Ovary (tissue), 7 donors: ENCODE measurements at regions not wholly inside any gene's neighbourhood (a gene's known extent, or its start where the extent isn't known, plus 50 kb on each side); places are given as distances from the start of the nearest gene placed in this dataset.

Source experiments
- DNase-seq, 5 donors: peaks; one replicate each; pipeline ENCODE4 v3.0.0-alpha.2; 2019 to 2020
- H3K27ac ChIP-seq, 2 donors: fragments of 200-600 bp; one replicate each; pipeline versions ENCODE4 v1.5.1 to v1.8.0; 2019 to 2022
- H3K27me3 ChIP-seq: fragments of 200-600 bp; one replicate; pipeline ENCODE4 v1.8.0; 2022
- H3K36me3 ChIP-seq: fragments of 200-600 bp; sonication (generic); one replicate; pipeline ENCODE4 v1.5.1; 2019
- H3K4me1 ChIP-seq: one replicate; pipeline ENCODE4 v1.8.1; 2013; ENCODE audit warnings: mild to moderate bottlenecking, moderate library complexity; ENCODE audit not compliant: insufficient read depth
- H3K4me3 ChIP-seq: fragments of 200-600 bp; sonication (generic); one replicate; pipeline ENCODE4 v1.5.1; 2017
- H3K9me3 ChIP-seq, 2 donors: fragments of 200-600 bp in 1 of 2; sonication (generic) in 1 of 2; one replicate each; pipeline versions ENCODE4 v1.5.1 to v1.8.1; 2013 to 2019; ENCODE audit warnings: mild to moderate bottlenecking in 1 of 2, moderate library complexity in 1 of 2
- EP300 ChIP-seq: sonication (generic); formaldehyde crosslinking; IDR thresholded peaks from one replicate; pipeline ENCODE4 v1.6.1; 2017; ENCODE audit warnings: antibody characterized with exemption
- POLR2A ChIP-seq: fragments of 450-650 bp; IDR thresholded peaks from one replicate; pipeline ENCODE4 v1.6.1; 2017; ENCODE audit warnings: antibody characterized with exemption, mild to moderate bottlenecking, moderate library complexity
- WGBS, 3 donors: extraction: QIAGEN DNeasy Blood & Tissue Kit in 1 of 3; methylation state at CpG; one replicate each; pipeline versions ENCODE4 v1.1.5 to v1.1.7; 2013 to 2017; 5-methylcytosine and 5-hydroxymethylcytosine counted together
- intact Hi-C, 4 donors: fragments of 100-400 bp; cut with DNase I; formaldehyde crosslinking; loops; one replicate each; pipeline versions ENCODE4 v1.11.0 to v1.15.1; 2022 to 2023
- TF ChIP-seq, protein P1 (sequence below), 3 donors: fragments of 450-650 bp in 2 of 3; fragments of 200-600 bp in 1 of 3; IDR thresholded peaks; one replicate each; pipeline versions ENCODE4 v1.5.1 to v1.8.0; 2016 to 2022; ENCODE audit warnings: antibody characterized with exemption in 3 of 3, mild to moderate bottlenecking in 1 of 3
- donor health status: DM: no; HTN: no; CAD: no; lungs with moderate emphysema.
- donor health status: DM: no; HTN: no; CAD: no.
- donor health status: Bipolar disorder and iron deficiency.
- donor health status: DM: no; HTN: no; CAD: no.
- donor health status: DM: yes; HTN: yes; CAD: no.

DNA sequence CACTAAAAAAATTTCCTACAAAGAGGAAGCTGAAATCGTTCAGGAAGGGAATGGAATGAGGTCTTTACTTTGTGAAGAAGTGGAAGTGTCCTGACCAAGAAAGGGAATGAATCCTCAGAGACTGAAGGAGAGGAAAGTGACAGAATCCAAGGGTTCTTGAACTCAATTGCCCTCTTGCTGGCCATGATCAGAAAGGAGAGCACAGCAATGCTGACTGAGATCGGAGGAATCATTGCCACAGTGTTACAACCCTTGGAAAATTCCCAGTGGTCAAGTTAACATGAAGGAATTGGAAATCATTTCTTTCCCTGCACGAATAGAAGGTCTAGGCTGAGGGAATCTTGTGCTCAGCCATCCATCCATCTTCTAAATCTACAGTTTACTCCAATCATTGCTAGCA lies 190.0 kb upstream of the NEIL3 start:
- H3K27me3 ChIP-seq: no peaks in the 10 kb centered on the region
- intact Hi-C loops: no loop called here
- WGBS, 3 donors: 62 to 76% (median 66%) methylated on average over 3 of the region's 3 CpGs
- TF ChIP-seq, protein P1, sequence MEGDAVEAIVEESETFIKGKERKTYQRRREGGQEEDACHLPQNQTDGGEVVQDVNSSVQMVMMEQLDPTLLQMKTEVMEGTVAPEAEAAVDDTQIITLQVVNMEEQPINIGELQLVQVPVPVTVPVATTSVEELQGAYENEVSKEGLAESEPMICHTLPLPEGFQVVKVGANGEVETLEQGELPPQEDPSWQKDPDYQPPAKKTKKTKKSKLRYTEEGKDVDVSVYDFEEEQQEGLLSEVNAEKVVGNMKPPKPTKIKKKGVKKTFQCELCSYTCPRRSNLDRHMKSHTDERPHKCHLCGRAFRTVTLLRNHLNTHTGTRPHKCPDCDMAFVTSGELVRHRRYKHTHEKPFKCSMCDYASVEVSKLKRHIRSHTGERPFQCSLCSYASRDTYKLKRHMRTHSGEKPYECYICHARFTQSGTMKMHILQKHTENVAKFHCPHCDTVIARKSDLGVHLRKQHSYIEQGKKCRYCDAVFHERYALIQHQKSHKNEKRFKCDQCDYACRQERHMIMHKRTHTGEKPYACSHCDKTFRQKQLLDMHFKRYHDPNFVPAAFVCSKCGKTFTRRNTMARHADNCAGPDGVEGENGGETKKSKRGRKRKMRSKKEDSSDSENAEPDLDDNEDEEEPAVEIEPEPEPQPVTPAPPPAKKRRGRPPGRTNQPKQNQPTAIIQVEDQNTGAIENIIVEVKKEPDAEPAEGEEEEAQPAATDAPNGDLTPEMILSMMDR (IDR thresholded peaks at IDR 0.05): no peak
- TF ChIP-seq EP300: no peak
- no peak for TF ChIP-seq POLR2A
- no peak for DNase-seq
- H3K9me3 ChIP-seq: no peaks in the 10 kb centered on the region
- no peak overlapping the region for H3K27ac ChIP-seq
- no peaks in the 10 kb centered on the region for H3K4me1 ChIP-seq
- H3K4me3 ChIP-seq: no peak overlapping the region
- no peaks in the 10 kb centered on the region for H3K36me3 ChIP-seq

DNA sequence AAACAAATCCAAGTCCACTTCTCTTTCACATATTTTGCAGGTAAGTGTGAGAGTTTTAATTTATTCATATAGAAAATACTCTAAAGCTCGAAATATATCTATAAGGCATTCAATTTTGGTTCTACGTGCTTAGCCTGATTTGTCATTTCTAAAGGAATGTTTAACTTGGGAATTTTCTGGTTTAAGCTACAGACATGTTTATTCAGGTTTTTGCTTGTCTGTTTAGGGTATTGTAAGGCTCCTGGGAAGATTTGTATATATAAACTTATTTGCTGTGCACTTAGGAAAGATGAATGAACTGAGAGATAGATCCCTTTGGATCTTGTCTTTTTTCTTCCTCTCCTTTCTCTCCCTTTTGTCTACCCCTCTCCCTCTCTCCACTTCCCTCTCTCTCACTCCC lies 185.9 kb upstream of the NEIL3 start:
- no peaks in the 10 kb centered on the region for H3K36me3 ChIP-seq
- 91 to 94% (median 93%) methylated on average over 2 of the region's 2 CpGs for WGBS, 3 donors
- TF ChIP-seq, protein P1 (IDR thresholded peaks at IDR 0.05): no peak
- TF ChIP-seq POLR2A: no peak
- TF ChIP-seq EP300: no peak
- no peaks in the 10 kb centered on the region for H3K9me3 ChIP-seq
- no peaks in the 10 kb centered on the region for H3K27me3 ChIP-seq
- DNase-seq: no peak
- no peak overlapping the region for H3K27ac ChIP-seq
- intact Hi-C loops: no loop called here
- H3K4me1 ChIP-seq: no peaks in the 10 kb centered on the region
- no peak overlapping the region for H3K4me3 ChIP-seq

DNA sequence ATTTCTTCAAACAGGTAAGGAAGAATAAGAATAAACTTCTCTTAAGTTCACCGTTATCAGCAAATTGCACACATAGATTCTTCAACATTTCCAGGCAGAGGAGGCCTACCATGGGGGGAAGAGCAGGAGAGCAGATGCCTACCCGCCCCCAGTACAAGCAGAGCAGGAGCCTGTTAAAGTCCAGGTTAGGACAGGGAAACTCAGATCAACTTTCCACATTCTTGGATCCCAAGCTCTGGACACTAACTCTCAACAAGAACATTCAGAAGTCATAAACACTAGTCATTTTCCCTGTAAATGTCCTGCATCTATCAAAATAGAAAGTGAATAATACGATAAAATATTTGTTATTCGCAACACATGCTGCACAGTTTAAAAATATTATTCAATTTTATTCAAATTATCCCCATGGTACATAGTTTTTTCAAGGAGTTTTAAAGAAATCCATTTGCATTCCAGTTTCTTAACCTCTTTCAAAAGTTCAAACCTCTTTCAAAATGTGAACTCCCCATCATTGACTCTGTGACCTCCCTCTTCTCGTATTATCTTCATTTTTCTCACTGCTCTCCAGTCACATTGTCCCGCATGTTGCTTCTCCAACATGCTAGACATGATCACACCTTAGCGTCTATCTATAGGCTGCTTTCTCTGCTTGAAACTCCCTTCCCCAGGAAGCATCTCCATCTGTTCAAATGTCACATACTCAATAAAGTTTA lies 185.2 kb upstream of the NEIL3 start:
- H3K4me3 ChIP-seq: no peak overlapping the region
- H3K4me1 ChIP-seq: no peaks in the 10 kb centered on the region
- H3K27ac ChIP-seq: no peak overlapping the region
- no peak for TF ChIP-seq POLR2A
- no peak for TF ChIP-seq EP300
- TF ChIP-seq, protein P1 (IDR thresholded peaks at IDR 0.05): no peak
- DNase-seq: no peak
- intact Hi-C loops: no loop called here
- H3K27me3 ChIP-seq: no peaks in the 10 kb centered on the region
- 14 to 45% (median 16%) methylated on average over 7 of the region's 7 CpGs for WGBS, 3 donors
- peaks cover 0 to 3% of the 10 kb centered on the region in 2 donors for H3K9me3 ChIP-seq
- H3K36me3 ChIP-seq: no peaks in the 10 kb centered on the region

DNA sequence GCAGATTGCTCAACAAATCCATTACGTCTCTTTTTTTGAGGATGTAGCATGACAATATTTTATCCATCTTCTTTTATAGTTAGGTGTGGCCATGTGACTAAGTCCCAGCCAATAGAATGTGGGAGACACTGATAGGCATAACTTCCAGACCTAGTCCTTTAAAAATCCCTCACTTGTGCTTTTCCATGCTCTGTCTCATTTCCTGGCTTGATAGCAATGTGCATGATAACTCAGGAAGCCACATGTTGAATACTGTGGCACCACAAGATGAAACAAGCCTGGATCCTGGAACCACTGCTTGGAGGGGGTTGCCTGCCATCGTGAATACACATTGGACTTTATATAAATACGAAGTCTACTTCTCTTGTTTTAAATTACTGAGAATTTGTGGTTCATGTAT lies 184.0 kb upstream of the NEIL3 start:
- Histone ChIP-seq H3K4me3 (no peak overlapping the region), H3K9me3 (peaks cover 0 to 8% of the 10 kb centered on the region in 2 donors), H3K27me3 (no peaks in the 10 kb centered on the region), H3K36me3 (no peaks in the 10 kb centered on the region), H3K4me1 (no peaks in the 10 kb centered on the region), H3K27ac (no peak overlapping the region)
- no peak for DNase-seq
- intact Hi-C loops: no loop called here
- TF ChIP-seq EP300 (no peak), POLR2A (no peak)
- TF ChIP-seq, protein P1 (IDR thresholded peaks at IDR 0.05): no peak
- 91 to 96% (median 93%) methylated on average over 3 of the region's 3 CpGs for WGBS, 3 donors
